ENCODE measurements at regions not wholly inside any gene's neighbourhood (a gene's known extent, or its start where the extent isn't known, plus 50 kb on each side); places are given as distances from the start of the nearest gene placed in this dataset.

GRCh38 chr7:153413199-153413539 is 639.0 kb upstream of the DPP6 start:
- TF ChIP-seq CTCF (IDR thresholded peaks at IDR 0.05) (no peak), REST (IDR thresholded peaks at IDR 0.05; ENCODE audit: insufficient read depth in 1 of 2, low read depth in 2 of 2, low read length in 1 of 2) (no peak), POLR2AphosphoS5 (IDR thresholded peaks at IDR 0.05; ENCODE audit: low read depth, low read length) (no peak)
